Activated T-helper 9 cell treated with anti-CD3 and anti-CD28 coated beads, Interleukin-2, amount 50 U/mL, for 16 hours (primary cell): ENCODE measurements at regions not wholly inside any gene's neighbourhood (a gene's known extent, or its start where the extent isn't known, plus 50 kb on each side); places are given as distances from the start of the nearest gene placed in this dataset.
"Not testable (repeated sequence)": the region's sequence is repeated elsewhere in the genome, so short reads cannot be mapped to it uniquely, and the experiment has no call there.

Source experiments
- DNase-seq: peaks from one replicate; pipeline ENCODE4 v3.0.0-alpha.2; 2020; ENCODE audit warnings: low read depth

DNA sequence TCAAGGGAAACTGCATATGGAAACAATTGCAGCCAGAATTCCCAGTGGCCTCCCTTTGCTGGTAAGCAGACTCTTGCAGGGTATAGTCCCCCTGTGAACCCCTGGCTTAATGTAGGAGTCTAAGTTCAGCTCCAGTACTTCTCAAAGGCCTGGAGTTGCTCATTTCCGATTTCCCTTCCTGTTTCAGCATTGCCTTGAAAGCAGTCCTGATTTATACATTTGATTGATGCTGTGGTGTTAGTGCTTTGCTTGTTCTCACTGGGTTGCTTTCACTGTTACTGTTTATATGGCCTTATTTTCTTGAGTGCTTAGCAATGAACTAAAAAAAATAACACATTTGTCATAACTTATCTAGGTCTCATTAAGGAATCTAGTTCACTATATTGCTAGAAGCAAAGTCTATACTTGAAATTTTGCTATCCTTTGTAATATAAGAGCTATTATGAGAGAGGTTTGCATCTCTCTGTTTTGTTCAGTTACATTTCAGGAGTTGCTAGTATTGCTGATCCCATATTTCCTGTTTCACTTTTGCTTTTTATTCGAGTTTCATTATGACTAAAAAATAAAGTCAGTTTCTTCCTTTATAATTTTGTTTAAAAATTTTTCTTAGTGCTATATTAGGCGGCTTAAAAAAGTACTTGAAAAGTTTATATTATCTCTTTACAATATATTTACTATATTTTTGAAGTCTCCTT, 122.4 kb upstream of the NMUR2 start:
- DNase-seq, result no peak

- no peak for DNase-seq
These were observed 124.4 kb upstream of the NMUR2 start for GRCh38 chr5:152529440-152529839.

DNA sequence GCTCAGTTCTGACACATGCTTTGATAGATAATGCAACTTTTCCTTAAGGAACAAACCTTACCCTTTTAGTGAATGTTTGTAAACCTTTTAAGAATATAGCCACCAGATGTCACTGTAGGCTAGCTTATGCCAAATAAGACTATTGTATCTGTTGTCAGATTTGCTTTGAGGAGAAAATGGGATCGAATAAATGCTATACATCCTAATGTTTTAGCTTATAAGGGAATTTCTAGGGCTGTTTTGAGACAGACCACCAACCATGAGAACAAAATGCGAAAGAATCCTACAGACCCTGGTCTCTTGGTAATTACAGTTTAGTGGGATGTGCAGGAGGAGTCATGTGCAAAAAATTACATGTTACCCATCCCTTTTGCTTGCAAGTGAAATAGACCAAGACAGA, 127.6 kb upstream of the NMUR2 start:
- no peak for DNase-seq

DNA sequence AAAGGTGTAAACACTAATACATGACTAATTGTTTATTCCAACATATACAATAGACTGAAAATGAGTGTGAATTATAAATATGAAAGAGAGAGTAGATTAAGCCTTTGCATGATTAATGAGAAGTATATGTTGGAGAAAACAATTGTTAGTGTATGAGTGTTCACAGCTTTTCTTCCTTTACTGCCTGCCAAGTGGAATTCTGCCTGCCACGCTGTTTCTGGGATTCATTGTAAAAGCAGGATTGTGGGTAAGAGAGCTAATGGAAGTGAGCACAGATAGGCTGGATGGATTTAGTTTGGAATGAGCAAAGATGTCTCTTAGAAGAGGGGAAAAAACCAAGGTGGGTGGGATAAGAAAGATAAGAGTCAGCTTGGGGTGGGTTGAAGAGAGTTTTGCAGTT, 129.6 kb upstream of the NMUR2 start:
- no peak for DNase-seq

DNA sequence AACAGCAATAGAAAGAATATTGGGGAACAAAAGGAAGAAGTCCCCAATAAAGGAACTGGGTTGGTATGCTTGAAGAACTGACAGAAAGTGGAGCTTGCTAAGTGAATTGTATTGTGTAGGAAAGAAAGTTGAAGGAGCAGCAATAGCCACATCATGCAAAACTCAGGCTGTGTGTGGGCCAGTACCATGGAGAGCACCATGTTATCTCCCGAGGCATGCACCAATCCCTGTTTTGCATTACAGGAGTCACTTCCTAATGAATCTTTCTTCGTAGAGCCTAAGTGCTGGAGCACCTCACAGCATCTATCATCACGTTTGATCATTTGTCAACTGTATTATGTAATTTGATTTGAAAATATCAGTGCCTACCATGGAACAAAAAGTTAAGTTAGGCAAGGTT, 137.7 kb upstream of the NMUR2 start:
- DNase-seq, result no peak

DNA sequence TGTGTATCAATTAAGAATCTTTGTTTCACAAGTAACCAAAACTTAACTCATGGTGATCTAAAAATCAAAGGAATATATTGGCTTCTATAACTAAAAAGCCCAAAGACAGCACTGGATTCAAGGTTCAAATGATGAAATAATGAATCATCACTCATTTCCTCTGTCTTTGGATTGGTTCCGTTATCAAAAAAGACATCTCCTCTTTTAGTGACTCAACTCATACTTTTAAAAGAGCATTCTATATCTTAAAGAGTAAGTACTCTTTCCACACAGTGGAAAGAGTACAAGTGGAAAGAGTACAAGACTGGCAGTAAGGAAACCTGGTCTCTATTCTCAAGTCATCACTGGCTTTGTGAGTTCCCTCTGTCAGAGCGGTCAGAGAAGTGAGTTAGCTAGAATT, 141.4 kb upstream of the NMUR2 start:
- DNase-seq, result no peak

- DNase-seq, result no peak
These were observed 142.1 kb upstream of the NMUR2 start for GRCh38 chr5:152547202-152547601.

- DNase-seq, result no peak
These were observed 144.6 kb upstream of the NMUR2 start for GRCh38 chr5:152549709-152550108.

DNA sequence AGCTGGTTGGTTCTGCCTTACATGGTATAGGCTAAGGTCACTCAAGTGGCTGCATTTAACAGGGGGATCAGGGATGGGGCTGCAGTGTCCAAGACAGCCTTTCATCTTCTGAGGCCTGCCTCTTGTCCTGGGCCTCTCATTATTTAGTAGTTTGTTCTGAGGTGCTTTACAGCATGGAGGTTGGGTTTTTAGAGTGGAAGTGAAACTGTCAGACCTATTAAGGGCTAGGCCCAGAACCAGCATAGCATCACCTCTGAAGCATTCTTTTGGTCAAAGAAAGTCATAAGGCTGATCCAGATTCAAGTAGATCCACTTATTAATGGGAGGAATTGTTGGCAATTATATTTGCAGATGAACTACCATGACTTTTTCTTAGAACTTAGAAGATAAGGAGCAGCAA, 146.0 kb upstream of the NMUR2 start:
- DNase-seq, result no peak

- DNase-seq, result no peak
These were observed 151.7 kb upstream of the NMUR2 start for GRCh38 chr5:152556784-152557183.

DNA sequence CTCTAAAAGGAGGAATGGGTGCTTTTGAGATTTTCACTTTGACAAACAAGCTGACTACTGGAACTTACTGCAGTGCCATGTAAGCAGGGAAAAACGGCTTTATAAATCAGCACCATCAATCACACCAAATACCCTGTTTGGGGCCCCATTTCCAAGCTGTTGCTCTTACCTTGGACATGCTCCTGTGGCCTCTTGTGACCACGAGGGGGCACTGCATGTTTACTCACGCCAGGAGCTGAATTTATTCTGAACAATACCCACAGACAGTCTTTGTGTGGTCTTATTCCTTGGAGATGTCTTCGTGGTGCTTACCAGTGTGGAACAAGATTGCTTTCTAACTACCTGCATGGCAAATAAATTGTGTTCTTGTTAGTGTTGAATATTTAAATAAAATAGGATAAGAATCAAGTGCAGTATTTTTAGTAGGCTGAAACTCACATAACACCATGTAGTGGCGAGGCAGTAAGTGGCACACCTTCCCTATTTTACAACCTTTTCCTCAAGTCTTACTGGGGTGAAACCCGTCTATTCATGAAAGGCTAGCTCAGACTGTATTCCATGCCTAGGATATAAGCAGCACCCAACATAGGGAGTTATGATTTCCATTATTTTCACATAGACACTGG, 155.5 kb upstream of the NMUR2 start:
- no peak for DNase-seq

DNA sequence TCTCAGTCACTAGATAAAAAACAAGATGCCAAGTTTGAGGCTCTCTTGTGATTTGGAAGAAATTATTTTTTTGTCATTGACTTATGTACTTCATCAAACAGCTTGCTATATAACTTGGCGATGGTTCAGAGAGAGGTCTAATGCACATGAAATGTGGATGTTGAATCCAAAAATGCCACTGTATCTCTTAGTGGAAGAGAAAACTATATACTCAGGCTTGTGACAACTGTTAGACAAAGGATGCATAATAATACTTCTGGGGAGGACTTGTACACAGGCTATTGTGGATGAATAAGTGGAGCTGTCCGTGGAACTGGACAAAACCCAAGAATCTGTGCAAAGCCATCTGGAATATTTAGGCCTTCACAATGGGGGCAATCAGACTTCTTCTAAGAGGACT, 162.9 kb upstream of the NMUR2 start:
- no peak for DNase-seq

GRCh38 chr5:152572812-152573211, 167.7 kb upstream of the NMUR2 start:
- DNase-seq, result no peak

GRCh38 chr5:152584103-152584502, 179.0 kb upstream of the NMUR2 start:
- DNase-seq, result no peak

- no peak for DNase-seq
These were observed 187.3 kb upstream of the NMUR2 start for GRCh38 chr5:152592416-152592815.

DNA sequence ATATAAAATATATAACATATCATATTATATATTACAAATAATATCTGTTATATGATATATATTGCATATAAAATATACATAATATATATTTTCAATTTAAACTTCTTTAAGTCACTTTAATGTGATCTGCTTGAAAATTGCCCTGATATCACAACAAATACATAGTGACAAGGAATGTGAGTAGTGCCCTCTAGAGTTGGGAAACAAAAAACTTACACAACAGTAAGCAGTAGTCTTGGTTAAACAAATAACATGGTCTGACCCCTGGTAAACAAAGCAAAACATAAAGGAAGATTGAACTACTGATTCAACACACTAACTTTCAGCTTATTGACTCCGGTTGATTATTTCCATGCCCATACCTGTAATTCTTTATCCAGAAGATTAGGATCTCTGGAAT, 188.3 kb upstream of the NMUR2 start:
- DNase-seq, result no peak

DNA sequence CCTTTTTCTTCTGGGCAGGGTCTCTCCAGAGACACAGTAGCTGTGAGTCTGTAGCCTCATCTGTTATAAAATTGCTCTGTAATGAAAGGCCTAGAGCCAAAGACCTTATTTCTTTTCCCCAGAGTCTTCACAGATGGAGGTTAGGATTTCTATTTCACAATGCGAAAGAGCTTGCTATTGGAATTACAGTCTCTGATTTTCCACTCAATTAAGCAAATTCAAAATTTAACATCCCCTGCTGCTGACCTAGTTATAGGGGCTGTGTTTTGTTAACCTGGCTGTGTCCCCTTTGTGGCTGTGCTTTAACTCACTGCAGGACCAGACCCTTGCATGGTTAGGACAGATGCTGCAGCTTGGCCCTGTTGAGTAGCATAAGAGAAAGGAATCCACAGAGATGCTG, 190.3 kb upstream of the NMUR2 start:
- no peak for DNase-seq

DNA sequence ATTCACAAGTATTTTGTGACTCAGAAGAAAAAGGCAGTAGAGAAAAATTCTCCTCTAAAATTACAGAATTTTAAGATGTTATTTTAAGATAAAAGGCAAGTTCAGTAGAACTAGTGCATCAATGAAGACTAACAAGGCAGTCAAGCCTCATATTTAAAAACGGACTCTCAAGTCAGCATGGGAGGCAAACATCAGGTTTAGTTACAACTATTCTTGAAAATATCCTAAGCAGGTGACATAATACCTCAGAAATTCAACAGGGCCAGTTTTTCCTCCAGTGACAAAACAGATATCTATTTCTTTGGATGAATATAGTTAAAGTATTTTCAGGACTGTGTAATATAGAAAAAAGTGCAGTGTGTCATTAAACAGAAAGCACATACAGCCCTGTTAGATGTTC, 194.0 kb upstream of the NMUR2 start:
- DNase-seq, result no peak

DNA sequence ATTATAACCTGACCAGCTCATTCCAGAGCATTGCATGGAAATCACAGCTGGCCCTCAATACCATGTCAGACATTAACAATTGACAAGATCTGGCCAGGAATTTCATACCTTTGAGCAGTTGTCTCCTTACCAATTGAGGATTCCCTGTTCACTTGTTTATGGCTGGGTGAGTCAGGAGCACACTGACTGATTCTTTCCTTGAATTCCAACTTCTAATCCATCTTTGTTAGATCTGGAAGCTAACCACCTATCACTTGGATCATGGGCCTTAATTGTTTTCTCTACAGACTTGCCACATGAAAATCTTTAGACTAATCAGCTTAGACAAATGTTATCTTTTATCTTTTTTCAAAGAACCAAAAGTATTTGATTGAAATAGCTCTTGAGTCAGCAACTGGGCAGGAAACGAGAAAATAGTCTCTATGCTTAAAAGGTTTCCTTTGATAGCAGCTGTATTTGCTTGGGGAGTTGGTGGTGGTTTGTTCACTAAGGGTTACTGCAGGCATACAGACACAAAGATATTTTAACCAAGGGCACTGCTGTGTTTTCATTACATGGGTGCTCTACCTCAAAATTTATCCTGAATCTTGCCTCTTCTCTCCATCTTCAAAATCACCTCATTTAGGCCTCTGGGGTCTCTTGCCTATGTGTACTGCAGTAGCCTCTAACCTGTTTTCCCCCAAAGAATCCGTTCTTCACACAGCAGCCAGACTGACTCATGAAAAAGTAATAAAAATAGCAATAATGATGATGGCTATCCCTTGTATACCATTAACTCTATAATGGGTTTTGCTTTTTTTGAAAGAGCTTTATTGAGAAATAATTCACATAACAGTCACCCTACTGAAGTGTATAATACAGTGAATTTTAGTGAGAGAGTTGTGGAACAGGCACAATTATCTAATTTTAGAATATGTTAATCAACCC, 197.0 kb upstream of the NMUR2 start:
- DNase-seq, result no peak

DNA sequence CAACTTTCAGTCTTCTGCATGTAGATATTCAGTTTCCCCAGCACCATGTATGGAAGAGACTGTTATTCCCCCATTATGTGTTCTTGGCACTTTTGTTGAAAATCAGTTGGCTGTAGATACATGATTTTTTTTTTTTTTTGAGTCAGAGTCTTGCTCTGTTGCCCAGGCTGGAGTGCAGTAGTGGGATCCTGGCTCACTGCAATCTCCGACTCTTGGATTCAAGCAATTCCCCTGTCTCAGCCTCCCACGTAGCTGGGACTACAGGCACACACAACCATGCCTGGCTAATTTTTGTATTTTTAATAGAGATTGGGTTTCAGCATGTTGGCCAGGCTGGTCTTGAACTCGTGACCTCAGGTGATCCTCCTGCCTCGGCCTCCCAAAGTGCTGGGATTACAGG, 201.0 kb upstream of the NMUR2 start:
- not testable (repeated sequence) for DNase-seq

DNA sequence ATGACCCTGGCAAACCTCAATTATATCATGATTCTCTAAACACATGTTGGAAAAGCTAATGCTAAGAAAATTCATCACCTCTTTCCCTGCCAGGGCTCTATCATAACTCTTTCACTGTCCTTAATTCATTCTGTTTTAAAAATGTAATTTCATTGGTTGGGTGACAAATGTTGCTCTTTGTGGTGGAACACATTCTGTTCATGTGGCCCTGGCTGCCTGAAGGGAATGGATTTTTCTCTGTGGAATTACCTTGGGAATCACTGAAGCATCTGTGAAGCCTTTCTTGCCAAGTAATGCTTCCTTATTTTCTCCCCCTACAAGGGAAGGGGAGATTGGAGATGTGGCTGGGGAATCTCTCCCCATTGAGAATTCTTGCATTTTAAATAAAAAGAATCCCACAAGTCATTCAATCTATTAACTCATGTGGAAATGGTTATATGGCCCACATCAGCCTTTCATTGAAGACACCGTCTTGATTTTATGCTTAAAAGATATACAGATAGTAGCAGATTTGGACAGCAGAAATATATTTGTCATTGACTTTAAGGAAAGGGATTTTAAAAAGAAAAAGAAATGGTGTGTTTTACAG, 201.8 kb upstream of the NMUR2 start:
- DNase-seq, result no peak

GRCh38 chr5:152607401-152608160, 202.5 kb upstream of the NMUR2 start:
- no peak for DNase-seq
